GM23248 (cell line): ENCODE measurements at regions not wholly inside any gene's neighbourhood (a gene's known extent, or its start where the extent isn't known, plus 50 kb on each side); places are given as distances from the start of the nearest gene placed in this dataset.

Experiments used
- EZH2 ChIP-seq: fragments of 200-600 bp; sonication (generic); IDR thresholded peaks from 2 replicates; pipeline ENCODE4 v1.6.1; 2018; ENCODE audit warnings: antibody characterized with exemption, mild to moderate bottlenecking; ENCODE audit not compliant: insufficient read depth, poor library complexity, severe bottlenecking
- EZH2phosphoT487 ChIP-seq: fragments of 200-600 bp; sonication (generic); IDR thresholded peaks from 2 replicates; pipeline ENCODE4 v1.6.1; 2018; ENCODE audit warnings: antibody characterized with exemption, moderate library complexity, mild to moderate bottlenecking, low read depth; ENCODE audit not compliant: insufficient read depth

GRCh38 chr22:26887456-26887855 is 230.1 kb downstream of the MIAT start:
- TF ChIP-seq EZH2phosphoT487: no peak
- TF ChIP-seq EZH2: no peak
